ENCODE measurements at regions not wholly inside any gene's neighbourhood (a gene's known extent, or its start where the extent isn't known, plus 50 kb on each side); places are given as distances from the start of the nearest gene placed in this dataset.
"Not testable (repeated sequence)": the region's sequence is repeated elsewhere in the genome, so short reads cannot be mapped to it uniquely, and the experiment has no call there.

- TF ChIP-seq MECOM (CRISPR knock-in tag; IDR thresholded peaks at IDR 0.05); HNRNPH1 (optimal IDR thresholded peaks at IDR 0.05; ENCODE audit: low read depth, low read length); CTCF (IDR thresholded peaks at IDR 0.05 in 2 of 3, conservative IDR thresholded peaks at IDR 0.05 in 1 of 3; ENCODE audit: insufficient read depth in 2 of 3, low read depth in 1 of 3, low read length in 3 of 3); NR1H2 (CRISPR knock-in tag; IDR thresholded peaks at IDR 0.05); ZNF766 (CRISPR knock-in tag; conservative IDR thresholded peaks at IDR 0.05); LEF1 (IDR thresholded peaks at IDR 0.05); EZH2 (IDR thresholded peaks at IDR 0.05; ENCODE audit: borderline replicate concordance, low read depth, low read length); SMAD3 (CRISPR knock-in tag; conservative IDR thresholded peaks at IDR 0.05): not testable (repeated sequence)
Observed at GRCh38 chr10:3874610-3874989, 89.6 kb upstream of the KLF6 start.

All from K562 (cell line).